Activated naive CD4-positive, alpha-beta T cell treated with anti-CD3 and anti-CD28 coated beads for 36 hours (primary cell): ENCODE measurements at regions not wholly inside any gene's neighbourhood (a gene's known extent, or its start where the extent isn't known, plus 50 kb on each side); places are given as distances from the start of the nearest gene placed in this dataset.
A peak's percentile ranks its signal among the peaks of the same experiment; 100 is the strongest.

Experiments used
- CTCF ChIA-PET: fragments of 350-600 bp; sonication (Branson Sonifier 250); formaldehyde crosslinking; loops from one replicate; lab custom pipeline; 2021; ENCODE audit warnings: antibody characterized with exemption; lab: Charles Lee
- DNase-seq: peaks from one replicate; pipeline ENCODE4 v3.0.0-alpha.2; 2020
- H3K27ac Mint-ChIP-seq: one replicate; pipeline ENCODE4 v1.8.0; 2021; ENCODE audit warnings: mild to moderate bottlenecking, mixed read lengths
- H3K27me3 Mint-ChIP-seq: one replicate; pipeline ENCODE4 v1.8.0; 2021; ENCODE audit warnings: low read depth, mixed read lengths
- H3K36me3 Mint-ChIP-seq: one replicate; pipeline ENCODE4 v1.8.0; 2021; ENCODE audit warnings: low read depth, mixed read lengths
- H3K4me1 Mint-ChIP-seq: one replicate; pipeline ENCODE4 v1.8.0; 2021; ENCODE audit warnings: low read depth, mixed read lengths
- H3K4me3 Mint-ChIP-seq: one replicate; pipeline ENCODE4 v1.8.0; 2021; ENCODE audit warnings: mild to moderate bottlenecking, moderate library complexity, mixed read lengths
- H3K9me3 Mint-ChIP-seq: one replicate; pipeline ENCODE4 v1.8.0; 2021; ENCODE audit warnings: mixed read lengths
- intact Hi-C: fragments of 100-400 bp; cut with micrococcal nuclease; formaldehyde crosslinking; loops from one replicate; pipeline ENCODE4 v1.15.1; 2023

- Mint-ChIP-seq H3K9me3 (no peaks in the 10 kb centered on the region), H3K36me3 (no peaks in the 10 kb centered on the region), H3K27ac (no peak overlapping the region), H3K4me1 (no peaks in the 10 kb centered on the region), H3K27me3 (peaks cover 3% of the 10 kb centered on the region), H3K4me3 (no peak overlapping the region)
- CTCF ChIA-PET, result interaction anchor here (0.6 kb wide), 1 partner anchor 49 kb away, joined by 5 read pairs; no protein-coding TSS in a partner anchor
- no peak for DNase-seq
- intact Hi-C loops, result no loop called here
These were observed 244.8 kb upstream of the SIX2 start for GRCh38 chr2:45254025-45254424.

- Mint-ChIP-seq H3K4me3 (no peak overlapping the region), H3K4me1 (no peaks in the 10 kb centered on the region), H3K27ac (no peak overlapping the region), H3K9me3 (no peaks in the 10 kb centered on the region), H3K27me3 (peaks cover 3% of the 10 kb centered on the region), H3K36me3 (no peaks in the 10 kb centered on the region)
- intact Hi-C loops, result no loop called here
- DNase-seq, result no peak
- CTCF ChIA-PET, result no interaction called here
These were observed 243.9 kb upstream of the SIX2 start for GRCh38 chr2:45253151-45253550.

- CTCF ChIA-PET, result no interaction called here
- Mint-ChIP-seq H3K27ac (no peak overlapping the region), H3K4me3 (no peak overlapping the region), H3K27me3 (peaks cover 5% of the 10 kb centered on the region), H3K4me1 (no peaks in the 10 kb centered on the region), H3K9me3 (no peaks in the 10 kb centered on the region), H3K36me3 (no peaks in the 10 kb centered on the region)
- no peak for DNase-seq
- intact Hi-C loops, result no loop called here
These were observed 240.9 kb upstream of the SIX2 start for GRCh38 chr2:45250176-45250575.

GRCh38 chr2:45248214-45248613 lies 239.0 kb upstream of the SIX2 start:
- no peaks in the 10 kb centered on the region for H3K9me3 Mint-ChIP-seq
- no peak overlapping the region for H3K27ac Mint-ChIP-seq
- H3K36me3 Mint-ChIP-seq, result no peaks in the 10 kb centered on the region
- peaks cover 5% of the 10 kb centered on the region for H3K27me3 Mint-ChIP-seq
- CTCF ChIA-PET, result interaction anchor here (0.8 kb wide), 1 partner anchor 10 kb away, joined by 6 read pairs; no protein-coding TSS in a partner anchor
- intact Hi-C loops, result no loop called here
- H3K4me1 Mint-ChIP-seq, result no peaks in the 10 kb centered on the region
- no peak for DNase-seq
- no peak overlapping the region for H3K4me3 Mint-ChIP-seq

- H3K27me3 Mint-ChIP-seq, result peaks cover 2% of the 10 kb centered on the region
- no peak overlapping the region for H3K4me3 Mint-ChIP-seq
- no peaks in the 10 kb centered on the region for H3K4me1 Mint-ChIP-seq
- no peaks in the 10 kb centered on the region for H3K36me3 Mint-ChIP-seq
- intact Hi-C loops, result no loop called here
- CTCF ChIA-PET, result no interaction called here
- DNase-seq, result no peak
- H3K27ac Mint-ChIP-seq, result no peak overlapping the region
- H3K9me3 Mint-ChIP-seq, result no peaks in the 10 kb centered on the region
These were observed 235.7 kb upstream of the SIX2 start for GRCh38 chr2:45244928-45245327.

- Mint-ChIP-seq H3K36me3 (no peaks in the 10 kb centered on the region), H3K4me3 (no peak overlapping the region), H3K9me3 (no peaks in the 10 kb centered on the region), H3K4me1 (no peaks in the 10 kb centered on the region), H3K27me3 (peaks cover 7% of the 10 kb centered on the region), H3K27ac (no peak overlapping the region)
- DNase-seq, result no peak
- CTCF ChIA-PET, result interaction anchor here (1.0 kb wide), 1 partner anchor 261 kb away, joined by 3 read pairs; no protein-coding TSS in a partner anchor
- intact Hi-C loops, result no loop called here
These were observed 233.0 kb upstream of the SIX2 start for GRCh38 chr2:45242161-45242741.

GRCh38 chr2:45241061-45241561 lies 231.9 kb upstream of the SIX2 start:
- no peak overlapping the region for H3K4me3 Mint-ChIP-seq
- CTCF ChIA-PET, result no interaction called here
- H3K36me3 Mint-ChIP-seq, result no peaks in the 10 kb centered on the region
- no peaks in the 10 kb centered on the region for H3K9me3 Mint-ChIP-seq
- H3K27me3 Mint-ChIP-seq, result peaks cover 11% of the 10 kb centered on the region
- no peak for DNase-seq
- no peaks in the 10 kb centered on the region for H3K4me1 Mint-ChIP-seq
- no peak overlapping the region for H3K27ac Mint-ChIP-seq
- intact Hi-C loops, result no loop called here

GRCh38 chr2:45237850-45238542 lies 228.7 kb upstream of the SIX2 start:
- no peaks in the 10 kb centered on the region for H3K36me3 Mint-ChIP-seq
- no peak overlapping the region for H3K27ac Mint-ChIP-seq
- intact Hi-C loops, result no loop called here
- H3K4me3 Mint-ChIP-seq, result no peak overlapping the region
- no peaks in the 10 kb centered on the region for H3K9me3 Mint-ChIP-seq
- no peaks in the 10 kb centered on the region for H3K4me1 Mint-ChIP-seq
- peak; percentile 42 for DNase-seq
- CTCF ChIA-PET, result interaction anchor here (1.0 kb wide), 1 partner anchor 10 kb away, joined by 6 read pairs; no protein-coding TSS in a partner anchor
- peaks cover 11% of the 10 kb centered on the region for H3K27me3 Mint-ChIP-seq

- intact Hi-C loops, result no loop called here
- H3K4me1 Mint-ChIP-seq, result no peaks in the 10 kb centered on the region
- H3K4me3 Mint-ChIP-seq, result no peak overlapping the region
- CTCF ChIA-PET, result interaction anchor here (0.6 kb wide), 1 partner anchor 175 kb away, joined by 5 read pairs; no protein-coding TSS in a partner anchor
- H3K36me3 Mint-ChIP-seq, result no peaks in the 10 kb centered on the region
- H3K9me3 Mint-ChIP-seq, result no peaks in the 10 kb centered on the region
- DNase-seq, result no peak
- H3K27me3 Mint-ChIP-seq, result peaks cover 11% of the 10 kb centered on the region
- H3K27ac Mint-ChIP-seq, result no peak overlapping the region
These were observed 227.9 kb upstream of the SIX2 start for GRCh38 chr2:45237128-45237527.

- Mint-ChIP-seq H3K27ac (no peak overlapping the region), H3K27me3 (peaks cover 11% of the 10 kb centered on the region), H3K4me1 (no peaks in the 10 kb centered on the region), H3K36me3 (no peaks in the 10 kb centered on the region), H3K4me3 (no peak overlapping the region), H3K9me3 (no peaks in the 10 kb centered on the region)
- intact Hi-C loops, result no loop called here
- CTCF ChIA-PET, result no interaction called here
- DNase-seq, result no peak
These were observed 227.0 kb upstream of the SIX2 start for GRCh38 chr2:45236268-45236667.

GRCh38 chr2:45233301-45233700 lies 224.0 kb upstream of the SIX2 start:
- H3K9me3 Mint-ChIP-seq, result no peaks in the 10 kb centered on the region
- H3K4me3 Mint-ChIP-seq, result no peak overlapping the region
- no peaks in the 10 kb centered on the region for H3K36me3 Mint-ChIP-seq
- no peaks in the 10 kb centered on the region for H3K4me1 Mint-ChIP-seq
- DNase-seq, result no peak
- CTCF ChIA-PET, result no interaction called here
- intact Hi-C loops, result no loop called here
- H3K27ac Mint-ChIP-seq, result no peak overlapping the region
- peaks cover 10% of the 10 kb centered on the region for H3K27me3 Mint-ChIP-seq

- H3K9me3 Mint-ChIP-seq, result peaks cover 2% of the 10 kb centered on the region
- no peak overlapping the region for H3K27ac Mint-ChIP-seq
- no peak overlapping the region for H3K4me3 Mint-ChIP-seq
- no peaks in the 10 kb centered on the region for H3K36me3 Mint-ChIP-seq
- no peaks in the 10 kb centered on the region for H3K4me1 Mint-ChIP-seq
- intact Hi-C loops, result no loop called here
- H3K27me3 Mint-ChIP-seq, result peaks cover 10% of the 10 kb centered on the region
- no peak for DNase-seq
- CTCF ChIA-PET, result no interaction called here
These were observed 223.6 kb upstream of the SIX2 start for GRCh38 chr2:45232818-45233217.

- CTCF ChIA-PET, result no interaction called here
- H3K27me3 Mint-ChIP-seq, result peaks cover 6% of the 10 kb centered on the region
- H3K27ac Mint-ChIP-seq, result no peak overlapping the region
- intact Hi-C loops, result no loop called here
- no peak overlapping the region for H3K4me3 Mint-ChIP-seq
- peaks cover 7% of the 10 kb centered on the region for H3K9me3 Mint-ChIP-seq
- H3K4me1 Mint-ChIP-seq, result no peaks in the 10 kb centered on the region
- DNase-seq, result no peak
- no peaks in the 10 kb centered on the region for H3K36me3 Mint-ChIP-seq
These were observed 220.2 kb upstream of the SIX2 start for GRCh38 chr2:45229411-45229810.
